Thyroid gland (tissue), 4 donors: ENCODE measurements at regions not wholly inside any gene's neighbourhood (a gene's known extent, or its start where the extent isn't known, plus 50 kb on each side); places are given as distances from the start of the nearest gene placed in this dataset.

Experiments
- POLR2A ChIP-seq, 2 donors: fragments of 450-650 bp; IDR thresholded peaks; one replicate each; pipeline ENCODE4 v1.6.1; 2017; ENCODE audit warnings: antibody characterized with exemption in 2 of 2, mild to moderate bottlenecking in 2 of 2, moderate library complexity in 1 of 2
- TF ChIP-seq, protein P1 (sequence below), 6 experiments: fragments of 200-600 bp in 3 of 6; fragments of 450-650 bp in 3 of 6; sonication (generic) in 3 of 6; IDR thresholded peaks; one replicate each; pipeline ENCODE4 v1.5.1; 2016 to 2019; ENCODE audit warnings: antibody characterized with exemption in 6 of 6, mild to moderate bottlenecking in 2 of 6, inconsistent platforms in 1 of 6, moderate library complexity in 1 of 6

GRCh38 chr12:60263836-60264493 is 668.1 kb downstream of the SLC16A7 start:
- TF ChIP-seq, protein P1, sequence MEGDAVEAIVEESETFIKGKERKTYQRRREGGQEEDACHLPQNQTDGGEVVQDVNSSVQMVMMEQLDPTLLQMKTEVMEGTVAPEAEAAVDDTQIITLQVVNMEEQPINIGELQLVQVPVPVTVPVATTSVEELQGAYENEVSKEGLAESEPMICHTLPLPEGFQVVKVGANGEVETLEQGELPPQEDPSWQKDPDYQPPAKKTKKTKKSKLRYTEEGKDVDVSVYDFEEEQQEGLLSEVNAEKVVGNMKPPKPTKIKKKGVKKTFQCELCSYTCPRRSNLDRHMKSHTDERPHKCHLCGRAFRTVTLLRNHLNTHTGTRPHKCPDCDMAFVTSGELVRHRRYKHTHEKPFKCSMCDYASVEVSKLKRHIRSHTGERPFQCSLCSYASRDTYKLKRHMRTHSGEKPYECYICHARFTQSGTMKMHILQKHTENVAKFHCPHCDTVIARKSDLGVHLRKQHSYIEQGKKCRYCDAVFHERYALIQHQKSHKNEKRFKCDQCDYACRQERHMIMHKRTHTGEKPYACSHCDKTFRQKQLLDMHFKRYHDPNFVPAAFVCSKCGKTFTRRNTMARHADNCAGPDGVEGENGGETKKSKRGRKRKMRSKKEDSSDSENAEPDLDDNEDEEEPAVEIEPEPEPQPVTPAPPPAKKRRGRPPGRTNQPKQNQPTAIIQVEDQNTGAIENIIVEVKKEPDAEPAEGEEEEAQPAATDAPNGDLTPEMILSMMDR (IDR thresholded peaks at IDR 0.05), result no peak
- TF ChIP-seq POLR2A (IDR thresholded peaks at IDR 0.05), result no peak
